ENCODE measurements at regions not wholly inside any gene's neighbourhood (a gene's known extent, or its start where the extent isn't known, plus 50 kb on each side); places are given as distances from the start of the nearest gene placed in this dataset.

DNA sequence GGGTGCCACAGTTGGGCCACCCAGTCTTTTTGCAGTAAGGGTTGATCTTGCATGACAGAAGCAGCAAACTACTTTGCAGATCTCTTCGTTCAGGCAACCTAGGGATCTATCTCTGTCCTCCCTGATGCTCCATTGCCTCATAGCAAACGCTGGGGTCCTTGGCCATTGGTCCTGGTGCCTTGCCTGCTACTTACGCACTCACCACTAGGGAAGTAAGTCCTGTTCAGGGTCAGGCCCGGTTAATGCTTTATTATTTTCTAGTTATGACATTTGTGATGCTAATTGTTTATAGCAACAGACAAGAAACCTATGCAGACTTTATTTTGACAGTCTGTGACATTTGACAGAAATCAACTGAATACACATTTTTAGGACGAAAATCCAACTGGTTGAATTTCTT is 326.5 kb upstream of the FMN2 start:
- no peak overlapping the region for H3K27ac ChIP-seq (replicated peaks)
- no peak overlapping the region for H3K4me3 ChIP-seq (replicated peaks; ENCODE audit: insufficient read depth, low read length)
- no peak for DNase-seq (ENCODE audit: low read depth in 1 of 2, low spot score in 1 of 2)
- H3K27me3 ChIP-seq (ENCODE audit: insufficient read depth, poor library complexity, severe bottlenecking): no peaks in the 10 kb centered on the region
- TF ChIP-seq, protein P1, sequence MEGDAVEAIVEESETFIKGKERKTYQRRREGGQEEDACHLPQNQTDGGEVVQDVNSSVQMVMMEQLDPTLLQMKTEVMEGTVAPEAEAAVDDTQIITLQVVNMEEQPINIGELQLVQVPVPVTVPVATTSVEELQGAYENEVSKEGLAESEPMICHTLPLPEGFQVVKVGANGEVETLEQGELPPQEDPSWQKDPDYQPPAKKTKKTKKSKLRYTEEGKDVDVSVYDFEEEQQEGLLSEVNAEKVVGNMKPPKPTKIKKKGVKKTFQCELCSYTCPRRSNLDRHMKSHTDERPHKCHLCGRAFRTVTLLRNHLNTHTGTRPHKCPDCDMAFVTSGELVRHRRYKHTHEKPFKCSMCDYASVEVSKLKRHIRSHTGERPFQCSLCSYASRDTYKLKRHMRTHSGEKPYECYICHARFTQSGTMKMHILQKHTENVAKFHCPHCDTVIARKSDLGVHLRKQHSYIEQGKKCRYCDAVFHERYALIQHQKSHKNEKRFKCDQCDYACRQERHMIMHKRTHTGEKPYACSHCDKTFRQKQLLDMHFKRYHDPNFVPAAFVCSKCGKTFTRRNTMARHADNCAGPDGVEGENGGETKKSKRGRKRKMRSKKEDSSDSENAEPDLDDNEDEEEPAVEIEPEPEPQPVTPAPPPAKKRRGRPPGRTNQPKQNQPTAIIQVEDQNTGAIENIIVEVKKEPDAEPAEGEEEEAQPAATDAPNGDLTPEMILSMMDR (IDR thresholded peaks at IDR 0.05; ENCODE audit: insufficient read depth, low read length): no peak
- no peak for TF ChIP-seq GABPA (IDR thresholded peaks at IDR 0.05; ENCODE audit: low read depth)
- no peak for TF ChIP-seq SPI1 (IDR thresholded peaks at IDR 0.05; ENCODE audit: borderline replicate concordance, low read depth)
- TF ChIP-seq, protein P2, sequence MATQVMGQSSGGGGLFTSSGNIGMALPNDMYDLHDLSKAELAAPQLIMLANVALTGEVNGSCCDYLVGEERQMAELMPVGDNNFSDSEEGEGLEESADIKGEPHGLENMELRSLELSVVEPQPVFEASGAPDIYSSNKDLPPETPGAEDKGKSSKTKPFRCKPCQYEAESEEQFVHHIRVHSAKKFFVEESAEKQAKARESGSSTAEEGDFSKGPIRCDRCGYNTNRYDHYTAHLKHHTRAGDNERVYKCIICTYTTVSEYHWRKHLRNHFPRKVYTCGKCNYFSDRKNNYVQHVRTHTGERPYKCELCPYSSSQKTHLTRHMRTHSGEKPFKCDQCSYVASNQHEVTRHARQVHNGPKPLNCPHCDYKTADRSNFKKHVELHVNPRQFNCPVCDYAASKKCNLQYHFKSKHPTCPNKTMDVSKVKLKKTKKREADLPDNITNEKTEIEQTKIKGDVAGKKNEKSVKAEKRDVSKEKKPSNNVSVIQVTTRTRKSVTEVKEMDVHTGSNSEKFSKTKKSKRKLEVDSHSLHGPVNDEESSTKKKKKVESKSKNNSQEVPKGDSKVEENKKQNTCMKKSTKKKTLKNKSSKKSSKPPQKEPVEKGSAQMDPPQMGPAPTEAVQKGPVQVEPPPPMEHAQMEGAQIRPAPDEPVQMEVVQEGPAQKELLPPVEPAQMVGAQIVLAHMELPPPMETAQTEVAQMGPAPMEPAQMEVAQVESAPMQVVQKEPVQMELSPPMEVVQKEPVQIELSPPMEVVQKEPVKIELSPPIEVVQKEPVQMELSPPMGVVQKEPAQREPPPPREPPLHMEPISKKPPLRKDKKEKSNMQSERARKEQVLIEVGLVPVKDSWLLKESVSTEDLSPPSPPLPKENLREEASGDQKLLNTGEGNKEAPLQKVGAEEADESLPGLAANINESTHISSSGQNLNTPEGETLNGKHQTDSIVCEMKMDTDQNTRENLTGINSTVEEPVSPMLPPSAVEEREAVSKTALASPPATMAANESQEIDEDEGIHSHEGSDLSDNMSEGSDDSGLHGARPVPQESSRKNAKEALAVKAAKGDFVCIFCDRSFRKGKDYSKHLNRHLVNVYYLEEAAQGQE (IDR thresholded peaks at IDR 0.05; ENCODE audit: insufficient replicate concordance, low read depth): no peak
- TF ChIP-seq POLR2AphosphoS5 (IDR thresholded peaks at IDR 0.05; ENCODE audit: low read depth): no peak

DNA sequence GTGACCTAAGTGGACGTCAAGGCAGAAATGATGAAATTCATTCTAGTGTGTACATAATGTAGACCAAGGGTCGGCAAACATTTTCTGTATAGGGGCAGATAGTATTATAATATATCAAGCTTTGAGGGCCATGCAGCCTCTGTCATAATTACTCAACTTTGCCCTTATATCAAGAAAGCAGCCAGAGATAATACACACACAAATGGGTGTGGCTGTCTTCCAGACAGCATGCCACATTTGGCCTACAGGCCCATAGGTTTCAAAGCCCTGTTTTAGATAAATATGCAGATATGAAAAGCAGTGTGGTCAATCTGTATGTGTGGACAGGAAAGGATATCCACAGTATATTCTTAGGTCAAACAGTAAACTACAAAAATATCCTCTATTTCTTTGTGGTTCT is 320.1 kb upstream of the FMN2 start:
- no peaks in the 10 kb centered on the region for H3K27me3 ChIP-seq (ENCODE audit: insufficient read depth, poor library complexity, severe bottlenecking)
- no peak overlapping the region for H3K27ac ChIP-seq (replicated peaks)
- H3K4me3 ChIP-seq (replicated peaks; ENCODE audit: insufficient read depth, low read length): no peak overlapping the region
- TF ChIP-seq, protein P1 (IDR thresholded peaks at IDR 0.05; ENCODE audit: insufficient read depth, low read length): no peak
- TF ChIP-seq, protein P2 (IDR thresholded peaks at IDR 0.05; ENCODE audit: insufficient replicate concordance, low read depth): no peak
- TF ChIP-seq POLR2AphosphoS5 (IDR thresholded peaks at IDR 0.05; ENCODE audit: low read depth) (no peak), SPI1 (IDR thresholded peaks at IDR 0.05; ENCODE audit: borderline replicate concordance, low read depth) (no peak), GABPA (IDR thresholded peaks at IDR 0.05; ENCODE audit: low read depth) (no peak)
- DNase-seq (ENCODE audit: low read depth in 1 of 2, low spot score in 1 of 2): no peak

DNA sequence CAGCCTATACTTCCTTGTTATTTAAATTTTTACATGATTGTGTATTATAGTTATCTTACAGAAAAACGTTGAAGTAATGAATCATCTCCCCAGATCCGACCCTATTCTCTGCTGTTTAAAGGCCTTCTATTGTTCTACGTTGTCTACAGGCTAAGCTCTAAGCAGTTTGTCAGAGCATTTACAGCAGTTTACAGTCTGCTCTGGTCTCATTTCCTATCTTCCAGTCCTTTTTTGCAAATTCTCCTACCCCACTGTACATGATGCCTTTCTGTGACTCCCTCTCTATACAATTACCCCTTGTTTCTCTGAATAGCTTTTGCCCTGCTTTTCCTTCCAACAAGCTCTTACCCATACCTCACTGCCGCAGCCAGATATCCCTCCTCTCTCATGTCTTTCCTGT is 319.2 kb upstream of the FMN2 start:
- no peak for DNase-seq (ENCODE audit: low read depth in 1 of 2, low spot score in 1 of 2)
- Histone ChIP-seq H3K27ac (replicated peaks) (no peak overlapping the region), H3K4me3 (replicated peaks; ENCODE audit: insufficient read depth, low read length) (no peak overlapping the region), H3K27me3 (ENCODE audit: insufficient read depth, poor library complexity, severe bottlenecking) (no peaks in the 10 kb centered on the region)
- no peak for TF ChIP-seq GABPA (IDR thresholded peaks at IDR 0.05; ENCODE audit: low read depth)
- TF ChIP-seq, protein P1 (IDR thresholded peaks at IDR 0.05; ENCODE audit: insufficient read depth, low read length): no peak
- TF ChIP-seq SPI1 (IDR thresholded peaks at IDR 0.05; ENCODE audit: borderline replicate concordance, low read depth): no peak
- TF ChIP-seq, protein P2 (IDR thresholded peaks at IDR 0.05; ENCODE audit: insufficient replicate concordance, low read depth): no peak
- TF ChIP-seq POLR2AphosphoS5 (IDR thresholded peaks at IDR 0.05; ENCODE audit: low read depth): no peak
